ENCODE measurements at regions not wholly inside any gene's neighbourhood (a gene's known extent, or its start where the extent isn't known, plus 50 kb on each side); places are given as distances from the start of the nearest gene placed in this dataset.

- 85 to 97% (median 93%) methylated on average over 14 of the region's 14 CpGs for WGBS, 3 donors
- H3K27ac ChIP-seq (ENCODE audit: low read depth, low read length): no peak overlapping the region
Observed at GRCh38 chr9:129284607-129285291, 106.7 kb upstream of the IER5L start.

- 82 to 92% (median 86%) methylated on average over 28 of the region's 28 CpGs for WGBS, 3 donors
- no peak overlapping the region for H3K27ac ChIP-seq (ENCODE audit: low read depth, low read length)
Observed at GRCh38 chr9:129283705-129284606, 105.9 kb upstream of the IER5L start.

GRCh38 chr9:129283291-129283691 lies 105.2 kb upstream of the IER5L start:
- WGBS, 3 donors: 48 to 78% (median 51%) methylated on average over 7 of the region's 7 CpGs

GRCh38 chr9:129282731-129283211 lies 104.7 kb upstream of the IER5L start:
- no peak overlapping the region for H3K27ac ChIP-seq (ENCODE audit: low read depth, low read length)
- WGBS, 3 donors: 51 to 63% (median 53%) methylated on average over 15 of the region's 15 CpGs

More at GRCh38 chr9:129283291-129283691, 105.2 kb upstream of the IER5L start:
- H3K27ac ChIP-seq (ENCODE audit: low read depth, low read length): no peak overlapping the region

- no peak overlapping the region for H3K27ac ChIP-seq (ENCODE audit: low read depth, low read length)
Observed at GRCh38 chr9:129282272-129282671, 104.2 kb upstream of the IER5L start.

GRCh38 chr9:129281506-129282145 lies 103.6 kb upstream of the IER5L start:
- 84 to 93% (median 87%) methylated on average over 16 of the region's 16 CpGs for WGBS, 3 donors

More at GRCh38 chr9:129282272-129282671, 104.2 kb upstream of the IER5L start:
- WGBS, 3 donors: 32 to 46% (median 41%) methylated on average over 12 of the region's 12 CpGs

GRCh38 chr9:129280623-129281271 lies 102.7 kb upstream of the IER5L start:
- WGBS, 3 donors: 91 to 92% (median 91%) methylated on average over 8 of the region's 8 CpGs
- no peak overlapping the region for H3K27ac ChIP-seq (ENCODE audit: low read depth, low read length)

More at GRCh38 chr9:129281506-129282145, 103.6 kb upstream of the IER5L start:
- H3K27ac ChIP-seq (ENCODE audit: low read depth, low read length): no peak overlapping the region

GRCh38 chr9:129280236-129280622 lies 102.2 kb upstream of the IER5L start:
- 89 to 91% (median 89%) methylated on average over 8 of the region's 8 CpGs for WGBS, 3 donors
- H3K27ac ChIP-seq (ENCODE audit: low read depth, low read length): no peak overlapping the region

GRCh38 chr9:129278391-129279237 lies 100.6 kb upstream of the IER5L start:
- WGBS, 3 donors: 70 to 78% (median 76%) methylated on average over 16 of the region's 16 CpGs
- no peak overlapping the region for H3K27ac ChIP-seq (ENCODE audit: low read depth, low read length)

GRCh38 chr9:129276486-129277230 lies 98.6 kb upstream of the IER5L start:
- 77 to 90% (median 77%) methylated on average over 16 of the region's 16 CpGs for WGBS, 3 donors
- no peak overlapping the region for H3K27ac ChIP-seq (ENCODE audit: low read depth, low read length)

GRCh38 chr9:129275626-129276247 lies 97.7 kb upstream of the IER5L start:
- H3K27ac ChIP-seq (ENCODE audit: low read depth, low read length): no peak overlapping the region
- 54 to 85% (median 75%) methylated on average over 10 of the region's 10 CpGs for WGBS, 3 donors

- 84% methylated on average over 19 of the region's 19 CpGs for WGBS, 3 donors
- H3K27ac ChIP-seq (ENCODE audit: low read depth, low read length): no peak overlapping the region
Observed at GRCh38 chr9:129273941-129274684, 96.1 kb upstream of the IER5L start.

- WGBS, 3 donors: 92 to 95% (median 93%) methylated on average over 14 of the region's 14 CpGs
- no peak overlapping the region for H3K27ac ChIP-seq (ENCODE audit: low read depth, low read length)
Observed at GRCh38 chr9:129273136-129273895, 95.3 kb upstream of the IER5L start.

GRCh38 chr9:129272348-129273025 lies 94.4 kb upstream of the IER5L start:
- no peak overlapping the region for H3K27ac ChIP-seq (ENCODE audit: low read depth, low read length)
- WGBS, 3 donors: 88 to 93% (median 91%) methylated on average over 9 of the region's 9 CpGs

All from adipose tissue (tissue), 3 donors.